Liver (tissue), 3 donors: ENCODE measurements at regions not wholly inside any gene's neighbourhood (a gene's known extent, or its start where the extent isn't known, plus 50 kb on each side); places are given as distances from the start of the nearest gene placed in this dataset.

Experiments used
- ATF3 ChIP-seq: IDR thresholded peaks from 2 replicates; pipeline ENCODE4 v1.6.1; 2016; ENCODE audit warnings: antibody characterized with exemption
- CTCF ChIP-seq: fragments of 150-350 bp; IDR thresholded peaks from 2 replicates; pipeline ENCODE4 v1.5.1; 2017; ENCODE audit warnings: improper control_type of control experiment, low read depth, low read length; ENCODE audit not compliant: missing input control
- EGR1 ChIP-seq, 2 donors: IDR thresholded peaks; 2 replicates each; pipeline ENCODE4 v1.6.1; 2016 to 2018; ENCODE audit warnings: antibody characterized with exemption in 2 of 2, low read depth in 2 of 2
- HNF4G ChIP-seq: IDR thresholded peaks from 2 replicates; pipeline ENCODE4 v1.6.1; 2016; ENCODE audit warnings: antibody characterized with exemption
- MAX ChIP-seq: IDR thresholded peaks from 2 replicates; pipeline ENCODE4 v1.6.1; 2016; ENCODE audit warnings: antibody characterized with exemption
- NR2F2 ChIP-seq: IDR thresholded peaks from 2 replicates; pipeline ENCODE4 v1.6.1; 2016; ENCODE audit warnings: antibody characterized with exemption
- RAD21 ChIP-seq, 2 donors: IDR thresholded peaks; 2 replicates each; pipeline ENCODE4 v1.6.1; 2016; ENCODE audit warnings: antibody characterized with exemption in 2 of 2, mild to moderate bottlenecking in 2 of 2
- REST ChIP-seq: IDR thresholded peaks from 2 replicates; pipeline ENCODE4 v1.6.1; 2016; ENCODE audit warnings: antibody characterized with exemption, mild to moderate bottlenecking
- SP1 ChIP-seq: IDR thresholded peaks from 2 replicates; pipeline ENCODE4 v1.6.1; 2018; ENCODE audit warnings: antibody characterized with exemption, mild to moderate bottlenecking
- TAF1 ChIP-seq: conservative IDR thresholded peaks from 2 replicates; pipeline ENCODE4 v1.6.1; 2016; ENCODE audit warnings: antibody characterized with exemption, mild to moderate bottlenecking
- YY1 ChIP-seq: IDR thresholded peaks from 2 replicates; pipeline ENCODE4 v1.6.1; 2016; ENCODE audit warnings: antibody characterized with exemption, mild to moderate bottlenecking
- ZBTB33 ChIP-seq: IDR thresholded peaks from 2 replicates; pipeline ENCODE4 v1.6.1; 2016; ENCODE audit warnings: antibody characterized with exemption
- donor health status: healthy.
- donor health status: healthy.

- no peak for TF ChIP-seq ZBTB33
- no peak for TF ChIP-seq ATF3
- no peak for TF ChIP-seq CTCF
- TF ChIP-seq YY1 = no peak
- no peak for TF ChIP-seq RAD21 (IDR thresholded peaks at IDR 0.05)
- TF ChIP-seq NR2F2 = no peak
- TF ChIP-seq HNF4G = no peak
- TF ChIP-seq TAF1 = no peak
- no peak for TF ChIP-seq MAX
- no peak for TF ChIP-seq REST
- TF ChIP-seq SP1 = no peak
- no peak for TF ChIP-seq EGR1 (IDR thresholded peaks at IDR 0.05; ENCODE audit: low read depth in 2 of 2)
Observed at GRCh38 chr10:125231813-125232475, 71.6 kb upstream of the CTBP2 start.
